GM12878 (cell line): ENCODE measurements at regions not wholly inside any gene's neighbourhood (a gene's known extent, or its start where the extent isn't known, plus 50 kb on each side); places are given as distances from the start of the nearest gene placed in this dataset.

Experiments used
- ATAC-seq: fragments of 200-7000 bp; cut with Tn5 transposase; 3 replicates; pipeline ENCODE4 v1.9.1; 2020; ENCODE audit warnings: mild to moderate bottlenecking, moderate library complexity
- BruUV-seq: library from RNA; stranded (reverse); fragments of 400-500 nt; replicated peaks from 2 replicates; lab custom pipeline; 2021; lab: Mats Ljungman, UMichigan
- CTCF ChIA-PET: fragments of 300-600 bp; sonication (Branson Sonifier 250); formaldehyde crosslinking; extraction: SDS; loops from one replicate; lab custom pipeline; 2021; ENCODE audit warnings: inconsistent platforms; lab: Yijun Ruan, JAX
- POLR2A ChIA-PET: fragments of 350-600 bp; formaldehyde crosslinking; extraction: SDS; loops from one replicate; lab custom pipeline; 2021; ENCODE audit warnings: inconsistent platforms; lab: Charles Lee
- RAD21 ChIA-PET: fragments of 300-600 bp; sonication (Branson Sonifier 250); formaldehyde crosslinking; loops from one replicate; lab custom pipeline; 2023; ENCODE audit warnings: antibody characterized with exemption; ENCODE audit not compliant: unreplicated experiment; lab: Charles Lee
- SMC1A ChIA-PET: fragments of 300-600 bp; sonication (Branson Sonifier 250); formaldehyde crosslinking; loops from one replicate; lab custom pipeline; 2023; ENCODE audit not compliant: unreplicated experiment, uncharacterized antibody; lab: Charles Lee
- DNase-seq: peaks from one replicate; pipeline ENCODE4 v3.0.0-alpha.2; 2011; ENCODE audit warnings: low read depth, low spot score
- FAIRE-seq: peaks from 3 replicates; lab custom pipeline; 2011; peaks lifted over from hg19 to GRCh38; lab: Jason Lieb, UNC
- H2AFZ ChIP-seq: 2 replicates; pipeline ENCODE4 v1.6.0; 2011; ENCODE audit warnings: low read depth, low read length, control low read depth; ENCODE audit not compliant: control insufficient read depth
- H3K27ac ChIP-seq: 2 replicates; pipeline ENCODE4 v1.5.1; 2011; ENCODE audit warnings: control low read depth; ENCODE audit not compliant: control insufficient read depth, insufficient read depth
- H3K27me3 ChIP-seq, 2 experiments: replicated peaks in 1 of 2; 2 replicates each; pipeline versions ENCODE4 v1.6.0 to v1.6.1; 2011; ENCODE audit warnings: low read length in 1 of 2; ENCODE audit not compliant: control insufficient read depth in 2 of 2, insufficient read depth in 2 of 2
- H3K36me3 ChIP-seq, 2 experiments: 2 replicates each; pipeline ENCODE4 v1.5.1; 2011; ENCODE audit warnings: low read length in 1 of 2; ENCODE audit not compliant: control insufficient read depth in 2 of 2, insufficient read depth in 2 of 2
- H3K4me1 ChIP-seq: 2 replicates; pipeline ENCODE4 v1.6.1; 2011; ENCODE audit warnings: mild to moderate bottlenecking, low read length, moderate library complexity, mixed read lengths; ENCODE audit not compliant: control insufficient read depth, insufficient read depth
- H3K4me2 ChIP-seq: 2 replicates; pipeline ENCODE4 v1.6.0; 2011; ENCODE audit warnings: control low read depth; ENCODE audit not compliant: control insufficient read depth, insufficient read depth
- H3K4me3 ChIP-seq: fragments of 200-600 bp; sonication (generic); 2 replicates; pipeline ENCODE4 v1.5.1; 2016
- H3K79me2 ChIP-seq: 2 replicates; pipeline ENCODE4 v1.6.0; 2011; ENCODE audit warnings: low read length; ENCODE audit not compliant: control insufficient read depth, insufficient read depth
- H3K9ac ChIP-seq: 2 replicates; pipeline ENCODE4 v1.8.0; 2011; ENCODE audit warnings: low read length, control low read depth, mixed read lengths; ENCODE audit not compliant: control insufficient read depth, insufficient read depth
- H3K9me3 ChIP-seq: replicated peaks from 3 replicates; pipeline ENCODE4 v1.5.1; 2011; ENCODE audit warnings: mild to moderate bottlenecking, low read length; ENCODE audit not compliant: control insufficient read depth, insufficient read depth
- H4K20me1 ChIP-seq: 2 replicates; pipeline ENCODE4 v1.6.0; 2011; ENCODE audit not compliant: control insufficient read depth, insufficient read depth
- CEBPB ChIP-seq, 2 experiments: fragments of 150-350 bp in 1 of 2; IDR thresholded peaks; 2 replicates each; pipeline ENCODE4 v1.6.1; 2012 to 2014; ENCODE audit warnings: low read depth in 2 of 2, low read length in 2 of 2, borderline replicate concordance in 1 of 2, inconsistent platforms in 1 of 2
- CREM ChIP-seq: IDR thresholded peaks from 2 replicates; pipeline ENCODE4 v1.6.1; 2014; ENCODE audit warnings: antibody characterized with exemption, low read depth
- LARP7 ChIP-seq: fragments of 450-650 bp; IDR thresholded peaks from 2 replicates; pipeline ENCODE4 v1.6.1; 2017; ENCODE audit warnings: mild to moderate bottlenecking
- MTA2 ChIP-seq: fragments of 450-650 bp; IDR thresholded peaks from 2 replicates; pipeline ENCODE4 v1.6.1; 2016; ENCODE audit warnings: low read depth, mild to moderate bottlenecking, moderate library complexity
- MXI1 ChIP-seq: fragments of 150-350 bp; IDR thresholded peaks from 2 replicates; pipeline ENCODE4 v1.6.1; 2011; ENCODE audit warnings: low read depth, mild to moderate bottlenecking, inconsistent platforms, low read length, improper control_type of control experiment
- NFXL1 ChIP-seq: fragments of 450-650 bp; IDR thresholded peaks from 2 replicates; pipeline ENCODE4 v1.6.1; 2017; ENCODE audit warnings: antibody characterized with exemption, mild to moderate bottlenecking, borderline replicate concordance
- NR2F1 ChIP-seq: fragments of 450-650 bp; conservative IDR thresholded peaks from 2 replicates; pipeline ENCODE4 v1.6.1; 2017; ENCODE audit warnings: mild to moderate bottlenecking
- PAX8 ChIP-seq: fragments of 450-650 bp; IDR thresholded peaks from 2 replicates; pipeline ENCODE4 v1.6.1; 2017; ENCODE audit warnings: mild to moderate bottlenecking, moderate library complexity
- POLR2AphosphoS2 ChIP-seq: IDR thresholded peaks from 2 replicates; pipeline ENCODE4 v1.6.1; 2011; ENCODE audit warnings: low read depth, mild to moderate bottlenecking, low read length, improper control_type of control experiment, moderate library complexity
- RB1 ChIP-seq: fragments of 450-650 bp; formaldehyde crosslinking; IDR thresholded peaks from 2 replicates; pipeline ENCODE4 v1.6.1; 2017; ENCODE audit warnings: mild to moderate bottlenecking, borderline replicate concordance
- RCOR1 ChIP-seq: conservative IDR thresholded peaks from 2 replicates; pipeline ENCODE4 v1.6.1; 2012; ENCODE audit warnings: low read depth, low read length, improper control_type of control experiment
- SIX5 ChIP-seq: IDR thresholded peaks from 2 replicates; pipeline ENCODE4 v1.6.1; 2011; ENCODE audit warnings: mild to moderate bottlenecking, low read depth, low read length, moderate library complexity; ENCODE audit not compliant: severe bottlenecking
- SMAD5 ChIP-seq: IDR thresholded peaks from 2 replicates; pipeline ENCODE4 v1.6.1; 2016; ENCODE audit warnings: antibody characterized with exemption, low read depth
- SREBF2 ChIP-seq: IDR thresholded peaks from 2 replicates; pipeline ENCODE4 v1.6.1; 2012; ENCODE audit warnings: mild to moderate bottlenecking, low read length
- SRF ChIP-seq, 2 experiments: IDR thresholded peaks; 2 replicates each; pipeline ENCODE4 v1.6.1; 2011; ENCODE audit warnings: low read depth in 2 of 2, low read length in 2 of 2, mild to moderate bottlenecking in 1 of 2, moderate library complexity in 1 of 2
- YBX1 ChIP-seq: fragments of 450-650 bp; IDR thresholded peaks from 2 replicates; pipeline ENCODE4 v1.6.1; 2016; ENCODE audit warnings: antibody characterized with exemption
- YY1 ChIP-seq: IDR thresholded peaks from 2 replicates; pipeline ENCODE4 v1.6.1; 2011; ENCODE audit warnings: low read depth, mild to moderate bottlenecking, low read length
- ZNF622 ChIP-seq: fragments of 450-650 bp; IDR thresholded peaks from 2 replicates; pipeline ENCODE4 v1.6.1; 2017; ENCODE audit warnings: mild to moderate bottlenecking, inconsistent platforms
- WGBS: methylation state at CpG from one replicate; pipeline ENCODE4 v1.1.6; 2016; ENCODE audit warnings: low lambda C conversion rate; ENCODE audit not compliant: insufficient replicate concordance, insufficient coverage; ENCODE audit errors: missing lambda C conversion rate; 5-methylcytosine and 5-hydroxymethylcytosine counted together
- in situ Hi-C: fragments of 300-500 bp; cut with MboI; formaldehyde crosslinking; loops from 9 replicates; pipeline ENCODE4 v1.14.3; 2018; ENCODE audit warnings: mixed read lengths
- intact Hi-C: fragments of 100-400 bp; cut with micrococcal nuclease; formaldehyde crosslinking; loops from one replicate; pipeline ENCODE4 v1.14.2; 2022; ENCODE audit not compliant: unreplicated experiment

GRCh38 chr20:21867353-21867752, 161.9 kb downstream of the PAX1 start:
- Histone ChIP-seq H4K20me1 (no peaks in the 10 kb centered on the region), H3K4me3 (no peak overlapping the region), H3K9me3 (no peaks in the 10 kb centered on the region), H3K27me3 (no peaks in the 10 kb centered on the region), H3K4me2 (no peak overlapping the region), H3K27ac (no peak overlapping the region), H3K4me1 (no peaks in the 10 kb centered on the region), H2AFZ (no peak overlapping the region), H3K9ac (no peak overlapping the region), H3K36me3 (no peaks in the 10 kb centered on the region), H3K79me2 (no peaks in the 10 kb centered on the region)
- FAIRE-seq (no peak), DNase-seq (no peak), ATAC-seq (no peak)
- SMC1A ChIA-PET = no interaction called here
- no TSS peak for BruUV-seq
- POLR2A ChIA-PET = no interaction called here
- TF ChIP-seq YBX1 = no peak
- TF ChIP-seq MTA2 = no peak
- TF ChIP-seq YY1 = no peak
- no peak for TF ChIP-seq LARP7
- TF ChIP-seq SREBF2 = no peak
- no peak for TF ChIP-seq POLR2AphosphoS2
- TF ChIP-seq CEBPB (IDR thresholded peaks at IDR 0.05; ENCODE audit: borderline replicate concordance in 1 of 2, low read depth in 2 of 2, low read length in 2 of 2) = no peak
- no peak for TF ChIP-seq NFXL1
- no peak for TF ChIP-seq SRF (IDR thresholded peaks at IDR 0.05; ENCODE audit: low read depth in 2 of 2, low read length in 2 of 2)
- TF ChIP-seq RCOR1 = no peak
- whole genome bisulfite sequencing = 0% methylated on average over 1 of the region's 1 CpG
- CTCF ChIA-PET = no interaction called here
- intact Hi-C loops (no loop called here), in situ Hi-C loops (loop anchor here (10.0 kb wide), 1 partner anchor 63 kb away; no protein-coding TSS in a partner anchor)
- RAD21 ChIA-PET = no interaction called here

GRCh38 chr20:21862956-21863355, 157.5 kb downstream of the PAX1 start:
- H3K9me3 ChIP-seq = no peaks in the 10 kb centered on the region
- H3K4me3 ChIP-seq = no peak overlapping the region
- H3K4me1 ChIP-seq = no peaks in the 10 kb centered on the region
- SMC1A ChIA-PET = no interaction called here
- RAD21 ChIA-PET = no interaction called here
- ATAC-seq = no peak
- 78% methylated on average over 10 of the region's 10 CpGs for WGBS
- POLR2A ChIA-PET = no interaction called here
- CTCF ChIA-PET = no interaction called here
- in situ Hi-C loops = loop anchor here (10.0 kb wide), 1 partner anchor 58 kb away; no protein-coding TSS in a partner anchor
- no TSS peak for BruUV-seq
- no peak overlapping the region for H3K9ac ChIP-seq
- intact Hi-C loops = no loop called here
- no peak for FAIRE-seq
- no peak overlapping the region for H3K27ac ChIP-seq
- no peaks in the 10 kb centered on the region for H4K20me1 ChIP-seq
- no peaks in the 10 kb centered on the region for H3K36me3 ChIP-seq
- H2AFZ ChIP-seq = no peak overlapping the region
- no peaks in the 10 kb centered on the region for H3K79me2 ChIP-seq
- H3K4me2 ChIP-seq = no peak overlapping the region
- H3K27me3 ChIP-seq = no peaks in the 10 kb centered on the region
- TF ChIP-seq SMAD5 (no peak), CREM (no peak), MTA2 (no peak), SIX5 (no peak), RCOR1 (no peak), RB1 (no peak), NR2F1 (no peak), PAX8 (no peak), ZNF622 (no peak), MXI1 (no peak)
- TF ChIP-seq, all 136 proteins: peak for 0
- no peak for DNase-seq
